AG04449 (cell line): ENCODE measurements at regions not wholly inside any gene's neighbourhood (a gene's known extent, or its start where the extent isn't known, plus 50 kb on each side); places are given as distances from the start of the nearest gene placed in this dataset.

Experiments
- CTCF ChIA-PET: fragments of 350-600 bp; formaldehyde crosslinking; extraction: SDS; loops from one replicate; lab custom pipeline; 2021; ENCODE audit warnings: antibody characterized with exemption; lab: Yijun Ruan, JAX
- POLR2A ChIA-PET: fragments of 400-600, 350-600 bp; formaldehyde crosslinking; extraction: SDS; loops from one replicate; lab custom pipeline; 2020; ENCODE audit warnings: antibody characterized with exemption, inconsistent platforms; lab: Yijun Ruan, JAX
- DNase-seq: peaks from one replicate; pipeline ENCODE4 v3.0.0-alpha.2; 2010; ENCODE audit warnings: low read depth, low spot score
- H3K4me3 ChIP-seq: 2 replicates; pipeline ENCODE4 v1.5.1; 2011; ENCODE audit warnings: low read depth, mild to moderate bottlenecking, control low read depth, low read length
- TF ChIP-seq, protein P1 (sequence below): IDR thresholded peaks from one replicate; pipeline ENCODE4 v1.5.1; 2011; ENCODE audit warnings: mild to moderate bottlenecking, moderate library complexity, low read length, control low read depth, inconsistent platforms; ENCODE audit not compliant: insufficient read depth; ENCODE audit errors: missing control alignments

DNA sequence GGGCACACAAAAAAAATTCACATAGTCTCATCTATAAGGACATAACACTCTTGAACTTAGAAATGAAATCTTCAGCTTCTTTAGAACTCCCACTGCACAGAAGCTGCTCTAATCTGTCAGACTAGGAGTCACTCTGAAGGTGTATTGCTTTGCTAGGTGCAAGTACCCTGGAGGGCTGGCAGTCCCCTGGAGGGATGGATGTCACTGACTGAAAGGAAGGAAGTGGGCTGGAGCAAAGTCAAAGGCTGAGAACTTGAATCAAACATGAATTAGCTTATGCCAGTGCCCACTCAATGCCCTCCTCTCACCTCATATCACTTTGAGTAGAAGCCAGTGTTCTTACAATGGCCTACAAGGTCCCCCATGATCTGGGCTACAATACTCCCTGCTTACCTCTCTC lies 140.3 kb upstream of the ANKRD1 start:
- CTCF ChIA-PET: interaction anchor here (1.7 kb wide), 1 partner anchor 55 kb away, joined by 8 read pairs; no protein-coding TSS in a partner anchor
- POLR2A ChIA-PET: no interaction called here

DNA sequence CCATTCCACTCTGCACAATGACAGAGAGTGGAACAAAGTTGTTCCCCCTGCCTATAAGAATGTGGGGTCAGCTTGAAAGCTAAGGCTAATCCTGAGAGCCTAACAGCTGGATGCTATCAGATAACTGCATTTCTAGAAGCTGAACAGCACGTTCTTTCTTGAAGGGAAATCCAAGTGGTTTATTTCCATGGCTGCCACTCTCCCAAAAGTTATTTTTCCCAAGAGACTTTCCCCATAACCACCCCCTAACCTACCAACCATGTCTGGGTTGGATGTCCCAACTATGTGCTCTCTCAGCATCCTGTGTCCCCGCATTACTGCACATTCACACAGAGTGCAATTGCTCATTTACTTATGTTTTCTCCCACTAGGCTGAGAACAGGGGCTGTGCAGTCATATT lies 140.7 kb upstream of the ANKRD1 start:
- ChIA-PET POLR2A (no interaction called here), CTCF (interaction anchor here (1.7 kb wide), 1 partner anchor 56 kb away, joined by 8 read pairs; no protein-coding TSS in a partner anchor)
- no peak overlapping the region for H3K4me3 ChIP-seq
- TF ChIP-seq, protein P1, sequence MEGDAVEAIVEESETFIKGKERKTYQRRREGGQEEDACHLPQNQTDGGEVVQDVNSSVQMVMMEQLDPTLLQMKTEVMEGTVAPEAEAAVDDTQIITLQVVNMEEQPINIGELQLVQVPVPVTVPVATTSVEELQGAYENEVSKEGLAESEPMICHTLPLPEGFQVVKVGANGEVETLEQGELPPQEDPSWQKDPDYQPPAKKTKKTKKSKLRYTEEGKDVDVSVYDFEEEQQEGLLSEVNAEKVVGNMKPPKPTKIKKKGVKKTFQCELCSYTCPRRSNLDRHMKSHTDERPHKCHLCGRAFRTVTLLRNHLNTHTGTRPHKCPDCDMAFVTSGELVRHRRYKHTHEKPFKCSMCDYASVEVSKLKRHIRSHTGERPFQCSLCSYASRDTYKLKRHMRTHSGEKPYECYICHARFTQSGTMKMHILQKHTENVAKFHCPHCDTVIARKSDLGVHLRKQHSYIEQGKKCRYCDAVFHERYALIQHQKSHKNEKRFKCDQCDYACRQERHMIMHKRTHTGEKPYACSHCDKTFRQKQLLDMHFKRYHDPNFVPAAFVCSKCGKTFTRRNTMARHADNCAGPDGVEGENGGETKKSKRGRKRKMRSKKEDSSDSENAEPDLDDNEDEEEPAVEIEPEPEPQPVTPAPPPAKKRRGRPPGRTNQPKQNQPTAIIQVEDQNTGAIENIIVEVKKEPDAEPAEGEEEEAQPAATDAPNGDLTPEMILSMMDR: no peak
- DNase-seq: no peak

More for the DNA sequence above, 140.3 kb upstream of the ANKRD1 start:
- no peak overlapping the region for H3K4me3 ChIP-seq
- TF ChIP-seq, protein P1: no peak
- DNase-seq: no peak

DNA sequence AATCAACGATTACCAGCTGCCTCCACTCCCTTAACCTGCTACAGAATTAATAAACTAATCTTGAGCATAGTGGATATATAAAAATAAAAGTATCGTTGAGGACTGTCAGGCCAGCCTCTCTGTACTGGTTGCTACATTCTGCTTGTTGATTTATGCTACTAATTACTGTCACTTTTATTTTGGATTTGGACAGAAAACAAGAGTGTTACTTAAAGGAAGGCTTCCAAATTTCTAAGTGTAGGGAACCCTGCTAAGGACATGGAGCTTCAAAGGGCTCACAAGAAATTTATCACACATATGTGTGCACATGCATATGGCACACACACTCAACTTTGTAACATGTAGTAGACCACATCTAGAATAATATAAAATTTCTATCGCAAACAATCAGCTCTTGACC lies 141.2 kb upstream of the ANKRD1 start:
- TF ChIP-seq, protein P1: no peak
- ChIA-PET POLR2A (no interaction called here), CTCF (interaction anchor here (1.4 to 1.7 kb wide), 2 partner anchors 12 to 56 kb away, joined by 3 to 8 read pairs; no protein-coding TSS in a partner anchor)
- no peak overlapping the region for H3K4me3 ChIP-seq
- no peak for DNase-seq

DNA sequence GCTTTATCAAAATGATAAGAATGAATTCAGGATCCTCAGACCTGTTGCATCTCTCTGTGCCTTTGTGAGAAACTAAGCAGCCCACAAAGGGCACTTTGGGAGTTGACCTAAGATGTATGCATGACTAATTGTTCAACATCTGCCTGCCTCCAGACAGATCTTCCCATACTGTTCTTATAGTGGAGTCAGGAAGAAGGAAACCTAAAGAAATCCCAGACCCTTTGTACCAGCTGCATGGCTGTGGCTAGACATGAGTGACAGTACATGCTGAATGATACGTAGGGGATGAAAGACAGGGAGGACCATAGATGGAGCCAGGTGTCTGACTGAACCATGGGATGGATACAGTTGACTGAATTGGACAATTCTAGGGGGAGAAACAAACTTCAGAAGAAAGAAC lies 148.7 kb upstream of the PCGF5 start:
- TF ChIP-seq, protein P1: no peak
- no peak for DNase-seq
- POLR2A ChIA-PET: no interaction called here
- CTCF ChIA-PET: no interaction called here
- no peak overlapping the region for H3K4me3 ChIP-seq

DNA sequence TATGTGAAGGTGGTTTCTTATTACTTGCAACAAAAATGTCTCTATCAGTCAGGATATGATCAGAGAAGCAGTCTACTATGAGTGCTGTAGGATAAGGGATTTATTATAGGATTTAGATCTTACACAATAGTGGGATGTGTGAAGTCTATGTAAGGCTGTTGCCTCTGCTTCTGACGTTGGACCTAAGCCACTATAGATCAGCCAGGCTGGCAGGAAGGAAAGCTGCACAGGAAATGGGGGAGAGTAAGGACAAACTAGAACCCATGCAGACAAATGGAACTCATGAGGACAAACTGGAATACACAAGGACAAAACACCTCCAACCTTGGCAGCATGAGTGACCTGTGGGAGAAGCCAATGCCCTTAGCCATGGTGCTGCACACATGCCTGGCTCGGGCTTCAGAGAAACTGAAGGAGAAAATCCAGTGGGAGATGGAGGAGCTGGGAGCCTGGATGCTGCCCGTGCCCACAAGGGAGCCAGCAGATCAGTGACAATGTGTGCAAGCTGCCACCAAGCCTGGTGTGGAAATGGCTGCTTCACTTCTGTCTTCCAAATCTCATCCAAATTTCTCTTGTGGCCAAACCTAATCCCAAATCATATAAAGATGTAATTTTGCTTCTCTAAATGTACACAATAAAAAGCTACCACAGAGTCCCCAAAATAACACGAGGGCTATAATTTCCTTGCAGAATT lies 147.0 kb upstream of the PCGF5 start:
- DNase-seq: no peak
- TF ChIP-seq, protein P1: no peak
- POLR2A ChIA-PET: no interaction called here

DNA sequence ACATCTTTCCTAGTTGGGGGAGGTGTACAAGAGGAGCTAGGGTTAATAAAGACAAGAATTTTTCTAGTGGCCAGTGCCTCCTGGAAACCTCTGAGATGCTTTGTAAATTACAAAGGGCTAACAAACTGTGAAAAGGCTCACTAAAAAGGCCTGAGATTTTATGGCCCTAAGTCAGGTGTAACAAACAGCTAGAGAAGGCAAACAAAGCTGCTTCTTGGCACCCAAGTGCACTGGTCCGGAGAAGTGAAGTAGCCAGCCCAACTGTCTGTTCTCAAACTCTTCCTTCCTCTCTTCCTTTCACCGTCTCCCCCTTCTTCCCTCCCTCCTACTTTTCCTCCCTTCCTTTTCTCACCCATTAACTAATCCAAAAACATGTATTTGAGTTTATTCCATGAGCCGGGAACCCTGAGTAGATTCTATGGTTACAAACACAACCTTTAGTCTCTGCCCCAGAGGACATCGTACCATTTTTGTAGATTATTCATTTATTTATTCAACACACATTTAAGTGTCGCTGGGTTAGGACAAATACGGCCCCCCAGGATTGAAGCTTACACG lies 143.4 kb upstream of the PCGF5 start:
- CTCF ChIA-PET: interaction anchor here (0.7 to 3.5 kb wide), 4 partner anchors 12 to 174 kb away, joined by 3 to 20 read pairs (median 4); no protein-coding TSS in a partner anchor
- no peak for DNase-seq

More for the DNA sequence above, 147.0 kb upstream of the PCGF5 start:
- H3K4me3 ChIP-seq: no peak overlapping the region
- CTCF ChIA-PET: no interaction called here

More for the DNA sequence above, 143.4 kb upstream of the PCGF5 start:
- TF ChIP-seq, protein P1: no peak
- POLR2A ChIA-PET: no interaction called here
- no peak overlapping the region for H3K4me3 ChIP-seq
